H54 (cell line): ENCODE measurements at regions not wholly inside any gene's neighbourhood (a gene's known extent, or its start where the extent isn't known, plus 50 kb on each side); places are given as distances from the start of the nearest gene placed in this dataset.
"Not testable (repeated sequence)": the region's sequence is repeated elsewhere in the genome, so short reads cannot be mapped to it uniquely, and the experiment has no call there.

Experiments used
- DNase-seq: peaks from one replicate; pipeline ENCODE4 v3.0.0; 2011; ENCODE audit warnings: low spot score, mixed read lengths; ENCODE audit not compliant: insufficient read length
- FAIRE-seq: peaks from 3 replicates; lab custom pipeline; 2011; peaks lifted over from hg19 to GRCh38; lab: Jason Lieb, UNC
- POLR2A ChIP-seq: IDR thresholded peaks from 2 replicates; pipeline ENCODE4 v1.6.1; 2011; ENCODE audit warnings: low read depth, mild to moderate bottlenecking, low read length

DNA sequence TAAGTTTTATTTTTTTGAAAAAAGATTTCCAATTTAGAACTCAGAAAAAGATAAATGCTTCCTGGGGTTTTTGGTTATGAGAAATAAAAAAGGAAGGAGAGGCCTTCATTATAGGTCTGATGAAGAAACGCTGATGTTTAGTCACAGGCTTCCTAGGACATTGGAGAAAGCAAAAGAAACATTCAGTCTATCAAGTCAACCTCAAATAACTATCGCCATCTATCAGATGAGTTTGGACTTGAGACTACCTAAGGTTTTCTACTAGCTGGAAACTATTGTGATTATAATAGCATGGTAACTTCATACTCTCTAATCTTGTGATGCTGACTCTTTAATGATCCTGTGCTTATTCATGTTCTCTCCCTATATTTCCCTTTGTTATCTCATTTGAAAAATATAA, 171.3 kb downstream of the TPBG start:
- FAIRE-seq = no peak
- no peak for DNase-seq
- TF ChIP-seq POLR2A = no peak

GRCh38 chr6:82549480-82549879, 185.9 kb downstream of the TPBG start:
- not testable (repeated sequence) for DNase-seq, FAIRE-seq

DNA sequence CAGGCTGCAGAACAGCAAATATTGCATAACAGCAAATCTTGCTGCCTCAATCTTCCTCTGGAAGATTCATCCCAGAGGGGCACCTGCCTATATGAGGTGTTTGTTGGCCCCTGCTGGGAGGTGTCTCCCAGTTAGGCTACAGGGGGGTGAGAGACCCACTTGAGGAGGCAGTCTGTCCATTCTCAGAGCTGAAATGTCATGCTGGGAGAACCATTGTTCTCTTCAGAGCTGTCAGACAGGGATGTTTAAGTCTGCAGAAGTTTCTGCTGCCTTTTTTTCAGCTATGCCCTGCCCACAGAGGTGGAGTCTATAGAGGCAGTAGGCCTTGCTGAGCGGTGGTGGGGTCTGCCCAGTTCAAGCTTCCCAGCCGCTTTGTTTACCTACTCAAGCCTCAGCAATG, 187.7 kb downstream of the TPBG start:
- FAIRE-seq, DNase-seq: not testable (repeated sequence)

- no peak for FAIRE-seq
- DNase-seq = no peak
- TF ChIP-seq POLR2A = no peak
Measured at GRCh38 chr6:82551831-82552230, 188.2 kb downstream of the TPBG start.

DNA sequence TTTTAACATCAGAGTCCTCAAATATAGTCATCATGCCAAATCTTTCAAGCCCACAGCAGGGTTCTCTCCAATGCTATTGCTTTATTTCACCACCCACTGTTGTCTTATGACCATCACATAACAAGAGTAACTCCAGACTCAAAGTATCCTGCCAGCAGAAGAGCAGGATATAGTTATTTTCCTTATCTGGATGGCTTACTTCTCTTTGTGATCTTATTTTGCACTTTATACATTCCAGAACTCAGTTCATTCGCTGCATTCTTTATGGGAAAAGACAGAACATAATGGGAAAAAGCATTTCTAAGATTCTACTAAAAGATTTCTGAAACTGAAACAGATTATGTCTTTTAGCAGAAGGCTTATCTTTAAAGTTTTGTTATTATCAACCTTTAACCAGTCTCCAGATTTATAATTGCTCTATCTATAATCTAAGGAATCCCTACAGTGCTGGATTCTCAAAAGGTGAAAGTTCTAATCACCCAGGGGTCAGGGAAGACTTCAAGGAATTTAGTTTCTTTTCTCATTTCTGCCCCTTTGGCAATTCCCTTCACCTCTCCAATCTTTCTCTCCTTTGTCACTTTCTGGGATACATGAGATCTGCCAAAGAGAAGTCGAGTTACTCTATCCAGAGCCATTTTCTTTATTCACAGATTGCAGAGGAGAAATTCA, 190.4 kb downstream of the TPBG start:
- no peak for FAIRE-seq
- no peak for TF ChIP-seq POLR2A
- DNase-seq = no peak

GRCh38 chr6:82554666-82555065, 191.0 kb downstream of the TPBG start:
- DNase-seq (no peak), FAIRE-seq (no peak)
- no peak for TF ChIP-seq POLR2A

DNA sequence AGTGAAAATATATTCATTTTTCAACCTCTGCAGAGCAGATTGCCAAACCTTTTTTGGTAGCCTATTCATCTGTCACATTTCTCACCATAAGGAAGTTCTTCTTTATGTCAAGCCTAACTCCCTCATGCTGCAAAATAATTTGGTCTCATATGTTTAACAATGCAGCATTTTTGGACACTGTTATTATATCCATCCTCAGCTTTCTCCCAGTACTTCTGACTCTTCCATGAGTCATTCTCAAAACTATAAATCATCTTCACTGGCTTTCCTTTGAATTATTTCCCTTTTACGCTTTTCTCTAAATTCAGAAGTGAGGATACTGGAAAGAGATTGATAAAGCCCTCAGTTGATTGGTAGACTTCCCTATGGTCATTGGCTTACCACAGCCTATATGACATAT, 192.2 kb downstream of the TPBG start:
- FAIRE-seq = no peak
- peak; percentile 6 for DNase-seq
- TF ChIP-seq POLR2A = no peak

DNA sequence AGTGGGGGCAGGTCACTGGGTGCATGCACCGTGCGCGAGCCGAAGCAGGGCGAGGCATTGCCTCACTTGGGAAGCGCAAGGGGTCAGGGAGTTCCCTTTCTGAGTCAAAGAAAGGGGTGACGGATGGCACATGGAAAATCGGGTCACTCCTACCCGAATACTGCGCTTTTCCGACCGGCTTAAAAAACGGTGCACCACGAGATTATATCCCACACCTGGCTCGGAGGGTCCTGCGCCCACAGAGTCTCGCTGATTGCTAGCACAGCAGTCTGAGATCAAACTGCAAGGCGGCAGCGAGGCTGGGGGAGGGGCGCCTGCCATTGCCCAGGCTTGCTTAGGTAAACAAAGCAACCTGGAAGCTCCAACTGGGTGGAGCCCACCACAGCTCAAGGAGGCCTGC, 194.9 kb downstream of the TPBG start:
- not testable (repeated sequence) for FAIRE-seq, DNase-seq

- DNase-seq (no peak), FAIRE-seq (no peak)
- no peak for TF ChIP-seq POLR2A
Measured at GRCh38 chr6:82567621-82568020, 204.0 kb downstream of the TPBG start.

DNA sequence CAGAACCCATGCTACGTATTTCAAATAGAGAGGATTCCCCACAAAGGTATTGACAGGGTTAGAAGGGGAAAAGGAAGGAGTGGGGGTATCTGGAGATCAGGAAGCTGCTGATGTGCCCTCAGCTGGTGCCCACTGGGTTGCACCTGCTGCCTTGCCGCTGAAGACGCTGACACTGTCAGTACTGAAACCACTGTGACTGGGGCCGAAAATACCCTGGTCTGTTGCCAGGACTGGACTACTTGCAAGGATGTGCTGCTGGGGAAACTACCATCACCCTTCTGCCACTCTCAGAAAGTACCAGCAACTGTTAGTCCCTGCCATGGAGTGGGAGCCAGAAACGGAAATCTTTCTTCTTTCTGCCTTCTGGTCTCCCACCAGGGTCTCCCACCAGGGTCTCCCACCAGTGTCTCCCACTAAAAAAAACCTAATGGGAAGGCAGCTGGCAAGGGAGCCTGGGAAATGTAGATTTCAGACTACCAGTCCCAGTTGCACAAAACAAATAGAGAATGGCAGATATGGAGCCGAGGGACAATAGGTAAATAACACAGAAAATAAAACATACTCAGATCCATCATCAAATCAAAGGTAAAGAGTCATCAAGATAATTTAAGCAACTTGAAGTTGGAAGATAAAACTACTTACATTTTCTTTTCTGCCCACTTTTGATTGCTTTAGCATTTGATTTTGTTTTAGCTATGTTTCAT, 204.8 kb downstream of the TPBG start:
- TF ChIP-seq POLR2A = no peak
- no peak for DNase-seq
- no peak for FAIRE-seq

DNA sequence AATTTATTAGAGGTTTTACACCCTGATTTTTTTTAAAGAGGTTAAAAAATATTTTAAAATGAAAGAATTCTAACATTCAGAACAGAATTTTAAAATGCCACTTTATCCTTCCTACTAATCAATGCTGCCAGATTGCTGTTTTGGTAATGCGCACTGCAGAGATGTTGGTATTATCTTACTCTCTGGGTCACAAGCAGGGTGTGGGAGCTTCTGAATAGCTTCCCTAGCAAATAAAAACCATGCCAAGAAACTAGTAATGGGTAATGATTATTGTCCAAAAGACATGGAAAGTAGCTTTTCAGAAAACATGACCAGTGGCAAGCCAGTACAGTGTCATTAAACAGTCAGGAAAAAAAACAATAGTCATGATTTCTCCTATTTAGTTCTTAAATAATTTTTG, 205.4 kb downstream of the TPBG start:
- no peak for TF ChIP-seq POLR2A
- no peak for DNase-seq
- no peak for FAIRE-seq

DNA sequence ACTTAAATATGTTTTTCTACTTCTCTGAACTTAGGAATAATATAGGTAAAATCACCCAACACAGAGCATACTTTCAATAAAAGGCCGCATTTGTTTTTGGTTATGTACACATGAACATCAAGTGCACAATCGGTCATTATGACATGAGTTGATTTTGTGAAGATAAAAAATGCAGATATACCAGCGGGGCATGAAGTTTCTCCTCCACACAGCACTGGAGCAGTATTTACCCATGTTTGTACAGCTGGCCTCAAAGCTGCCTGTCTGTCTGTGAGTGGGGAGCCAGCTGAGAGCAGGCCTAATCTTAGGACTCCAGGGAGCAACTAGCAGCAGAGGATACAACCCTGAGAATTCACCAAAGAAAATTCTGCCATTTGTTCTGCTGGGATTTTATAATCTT, 206.5 kb downstream of the TPBG start:
- FAIRE-seq (no peak), DNase-seq (no peak)
- TF ChIP-seq POLR2A = no peak

DNA sequence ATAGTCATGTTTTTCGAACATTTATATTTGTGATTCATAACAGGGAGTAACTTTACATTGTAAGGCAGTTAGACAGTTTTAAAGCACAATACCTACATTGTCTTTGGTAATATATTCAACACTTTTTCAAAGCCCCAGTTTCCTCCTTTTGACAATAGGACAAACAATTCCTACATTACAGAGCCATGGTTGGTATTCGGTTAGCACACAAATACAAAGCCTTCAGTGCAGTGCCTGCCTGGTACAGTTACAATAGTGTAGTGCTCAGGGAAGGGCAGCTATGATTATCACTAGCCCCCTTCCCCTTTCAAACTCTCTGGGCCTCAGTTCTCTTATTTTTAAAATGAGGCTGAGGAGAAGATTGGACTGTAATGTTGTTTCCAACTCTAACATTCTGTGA, 207.8 kb downstream of the TPBG start:
- FAIRE-seq = no peak
- no peak for DNase-seq
- no peak for TF ChIP-seq POLR2A

- DNase-seq (no peak), FAIRE-seq (no peak)
- no peak for TF ChIP-seq POLR2A
Measured at GRCh38 chr6:82573254-82573972, 209.8 kb downstream of the TPBG start.

- no peak for DNase-seq
- no peak for FAIRE-seq
- no peak for TF ChIP-seq POLR2A
Measured at GRCh38 chr6:82576284-82576683, 212.7 kb downstream of the TPBG start.
